ENCODE measurements at regions not wholly inside any gene's neighbourhood (a gene's known extent, or its start where the extent isn't known, plus 50 kb on each side); places are given as distances from the start of the nearest gene placed in this dataset.

GRCh38 chr4:152112190-152112589, 351.4 kb upstream of the GATB start:
- Histone ChIP-seq H3K4me1 (no peaks in the 10 kb centered on the region), H3K36me3 (no peaks in the 10 kb centered on the region), H3K9me3 (no peaks in the 10 kb centered on the region), H3K9ac (ENCODE audit: low read depth in 2 of 2, low read length in 2 of 2) (no peak overlapping the region), H3K27me3 (no peaks in the 10 kb centered on the region), H3K4me3 (no peak overlapping the region), H3K27ac (no peak overlapping the region)
- no peak for DNase-seq
- no peak for TF ChIP-seq CTCF (IDR thresholded peaks at IDR 0.05)
- intact Hi-C loops (cut with DNase I): no loop called here

- H3K4me3 ChIP-seq: no peak overlapping the region
- no peak overlapping the region for H3K27ac ChIP-seq
- TF ChIP-seq CTCF (IDR thresholded peaks at IDR 0.05): no peak
- no peaks in the 10 kb centered on the region for H3K27me3 ChIP-seq
- no peak overlapping the region for H3K9ac ChIP-seq (ENCODE audit: low read depth in 2 of 2, low read length in 2 of 2)
- no peaks in the 10 kb centered on the region for H3K36me3 ChIP-seq
- intact Hi-C loops (cut with DNase I): no loop called here
- H3K9me3 ChIP-seq: no peaks in the 10 kb centered on the region
- no peak for DNase-seq
- H3K4me1 ChIP-seq: no peaks in the 10 kb centered on the region
Observed at GRCh38 chr4:152110780-152111179, 350.0 kb upstream of the GATB start.

GRCh38 chr4:152109531-152110509, 349.0 kb upstream of the GATB start:
- Histone ChIP-seq H3K9ac (ENCODE audit: low read depth in 2 of 2, low read length in 2 of 2) (no peak overlapping the region), H3K27ac (no peak overlapping the region), H3K4me3 (no peak overlapping the region), H3K27me3 (no peaks in the 10 kb centered on the region), H3K36me3 (no peaks in the 10 kb centered on the region), H3K4me1 (no peaks in the 10 kb centered on the region), H3K9me3 (no peaks in the 10 kb centered on the region)
- DNase-seq: no peak
- no peak for TF ChIP-seq CTCF (IDR thresholded peaks at IDR 0.05)
- intact Hi-C loops (cut with DNase I): no loop called here

- H3K9ac ChIP-seq (ENCODE audit: low read depth in 2 of 2, low read length in 2 of 2): no peak overlapping the region
- H3K9me3 ChIP-seq: no peaks in the 10 kb centered on the region
- no peak overlapping the region for H3K4me3 ChIP-seq
- DNase-seq: no peak
- no peak overlapping the region for H3K27ac ChIP-seq
- no peaks in the 10 kb centered on the region for H3K27me3 ChIP-seq
- intact Hi-C loops (cut with DNase I): no loop called here
- H3K4me1 ChIP-seq: no peaks in the 10 kb centered on the region
- no peak for TF ChIP-seq CTCF (IDR thresholded peaks at IDR 0.05)
- no peaks in the 10 kb centered on the region for H3K36me3 ChIP-seq
Observed at GRCh38 chr4:152107736-152108500, 347.1 kb upstream of the GATB start.

GRCh38 chr4:152106781-152107321, 346.0 kb upstream of the GATB start:
- no peak overlapping the region for H3K4me3 ChIP-seq
- H3K27me3 ChIP-seq: no peaks in the 10 kb centered on the region
- no peak overlapping the region for H3K27ac ChIP-seq
- H3K4me1 ChIP-seq: no peaks in the 10 kb centered on the region
- no peaks in the 10 kb centered on the region for H3K36me3 ChIP-seq
- no peak for TF ChIP-seq CTCF (IDR thresholded peaks at IDR 0.05)
- no peak for DNase-seq
- intact Hi-C loops (cut with DNase I): no loop called here
- no peak overlapping the region for H3K9ac ChIP-seq (ENCODE audit: low read depth in 2 of 2, low read length in 2 of 2)
- no peaks in the 10 kb centered on the region for H3K9me3 ChIP-seq
